Calu3 (cell line): ENCODE measurements at regions not wholly inside any gene's neighbourhood (a gene's known extent, or its start where the extent isn't known, plus 50 kb on each side); places are given as distances from the start of the nearest gene placed in this dataset.

ENCODE experiments used
- BruUV-seq: library from RNA; stranded (reverse); fragments of 400-500 nt; replicated peaks from 2 replicates; lab custom pipeline; 2021; lab: Mats Ljungman, UMichigan
- CTCF ChIA-PET: fragments of 300-600 bp; sonication (Branson Sonifier 250); formaldehyde crosslinking; loops from one replicate; lab custom pipeline; 2022; ENCODE audit warnings: antibody characterized with exemption; lab: Charles Lee
- DNase-seq: peaks from one replicate; pipeline ENCODE4 v3.0.0; 2022
- H3K27ac Mint-ChIP-seq: one replicate; pipeline ENCODE4 v1.8.0; 2022; ENCODE audit warnings: mixed read lengths; ENCODE audit not compliant: unreplicated experiment
- H3K27me3 Mint-ChIP-seq: one replicate; pipeline ENCODE4 v1.8.0; 2022; ENCODE audit warnings: mixed read lengths; ENCODE audit not compliant: unreplicated experiment
- H3K36me3 Mint-ChIP-seq: one replicate; pipeline ENCODE4 v1.8.0; 2022; ENCODE audit warnings: mild to moderate bottlenecking, moderate library complexity, mixed read lengths; ENCODE audit not compliant: insufficient read depth, unreplicated experiment
- H3K4me1 Mint-ChIP-seq: one replicate; pipeline ENCODE4 v1.8.0; 2022; ENCODE audit warnings: mild to moderate bottlenecking, low read depth, mixed read lengths; ENCODE audit not compliant: unreplicated experiment
- H3K4me3 Mint-ChIP-seq: one replicate; pipeline ENCODE4 v1.8.0; 2022; ENCODE audit warnings: mild to moderate bottlenecking, low read depth, moderate library complexity, mixed read lengths; ENCODE audit not compliant: unreplicated experiment
- H3K9me3 Mint-ChIP-seq: one replicate; pipeline ENCODE4 v1.8.0; 2022; ENCODE audit warnings: low read depth, mixed read lengths; ENCODE audit not compliant: unreplicated experiment
- intact Hi-C: fragments of 100-400 bp; cut with micrococcal nuclease; formaldehyde crosslinking; loops from one replicate; pipeline ENCODE4 v1.10.0; 2022; ENCODE audit not compliant: unreplicated experiment
- TF ChIP-seq, protein P1 (sequence below): fragments of 200-600 bp; IDR thresholded peaks from one replicate; pipeline ENCODE4 v1.8.0; 2022; ENCODE audit warnings: antibody characterized with exemption; ENCODE audit not compliant: unreplicated experiment

- H3K9me3 Mint-ChIP-seq = no peaks in the 10 kb centered on the region
- no peak overlapping the region for H3K27ac Mint-ChIP-seq
- no peak for DNase-seq
- BruUV-seq = no TSS peak
- no peak overlapping the region for H3K4me3 Mint-ChIP-seq
- TF ChIP-seq, protein P1, sequence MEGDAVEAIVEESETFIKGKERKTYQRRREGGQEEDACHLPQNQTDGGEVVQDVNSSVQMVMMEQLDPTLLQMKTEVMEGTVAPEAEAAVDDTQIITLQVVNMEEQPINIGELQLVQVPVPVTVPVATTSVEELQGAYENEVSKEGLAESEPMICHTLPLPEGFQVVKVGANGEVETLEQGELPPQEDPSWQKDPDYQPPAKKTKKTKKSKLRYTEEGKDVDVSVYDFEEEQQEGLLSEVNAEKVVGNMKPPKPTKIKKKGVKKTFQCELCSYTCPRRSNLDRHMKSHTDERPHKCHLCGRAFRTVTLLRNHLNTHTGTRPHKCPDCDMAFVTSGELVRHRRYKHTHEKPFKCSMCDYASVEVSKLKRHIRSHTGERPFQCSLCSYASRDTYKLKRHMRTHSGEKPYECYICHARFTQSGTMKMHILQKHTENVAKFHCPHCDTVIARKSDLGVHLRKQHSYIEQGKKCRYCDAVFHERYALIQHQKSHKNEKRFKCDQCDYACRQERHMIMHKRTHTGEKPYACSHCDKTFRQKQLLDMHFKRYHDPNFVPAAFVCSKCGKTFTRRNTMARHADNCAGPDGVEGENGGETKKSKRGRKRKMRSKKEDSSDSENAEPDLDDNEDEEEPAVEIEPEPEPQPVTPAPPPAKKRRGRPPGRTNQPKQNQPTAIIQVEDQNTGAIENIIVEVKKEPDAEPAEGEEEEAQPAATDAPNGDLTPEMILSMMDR = no peak
- intact Hi-C loops = no loop called here
- H3K36me3 Mint-ChIP-seq = no peaks in the 10 kb centered on the region
- H3K27me3 Mint-ChIP-seq = no peaks in the 10 kb centered on the region
- H3K4me1 Mint-ChIP-seq = no peaks in the 10 kb centered on the region
- CTCF ChIA-PET = interaction anchor here (1.1 kb wide), 1 partner anchor 11 kb away, joined by 3 read pairs; no protein-coding TSS in a partner anchor
Measured at GRCh38 chrX:12032082-12032481, 106.2 kb upstream of the FRMPD4 start.

GRCh38 chrX:12034741-12035140, 103.5 kb upstream of the FRMPD4 start:
- Mint-ChIP-seq H3K27me3 (no peaks in the 10 kb centered on the region), H3K4me3 (no peak overlapping the region), H3K36me3 (no peaks in the 10 kb centered on the region), H3K27ac (no peak overlapping the region), H3K4me1 (no peaks in the 10 kb centered on the region), H3K9me3 (no peaks in the 10 kb centered on the region)
- no peak for DNase-seq
- intact Hi-C loops = no loop called here
- TF ChIP-seq, protein P1 = no peak
- no TSS peak for BruUV-seq
- CTCF ChIA-PET = no interaction called here

DNA sequence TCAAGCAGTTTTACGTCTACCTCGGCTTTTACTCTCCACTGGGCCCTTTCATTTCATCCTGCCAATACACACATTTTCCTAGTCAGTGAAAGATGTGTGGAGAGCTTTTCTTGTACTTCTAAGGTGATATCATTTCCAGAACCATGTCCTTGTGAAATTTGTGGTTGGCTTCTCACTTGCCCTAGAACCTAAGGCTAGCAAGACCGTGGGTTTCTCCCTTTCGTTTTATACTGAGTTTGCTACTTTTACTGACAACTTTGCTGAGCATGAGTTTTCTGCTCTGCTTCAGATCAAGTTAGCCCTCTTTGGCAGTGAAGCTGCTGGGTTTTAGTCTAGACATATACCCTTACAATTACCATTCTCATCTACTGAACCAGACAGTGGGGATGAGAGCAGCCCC, 95.7 kb upstream of the FRMPD4 start:
- Mint-ChIP-seq H3K36me3 (no peaks in the 10 kb centered on the region), H3K4me3 (no peak overlapping the region), H3K27ac (no peak overlapping the region), H3K4me1 (no peaks in the 10 kb centered on the region), H3K9me3 (no peaks in the 10 kb centered on the region), H3K27me3 (no peaks in the 10 kb centered on the region)
- intact Hi-C loops = no loop called here
- no peak for DNase-seq
- BruUV-seq = no TSS peak
- TF ChIP-seq, protein P1 = no peak
- CTCF ChIA-PET = no interaction called here

GRCh38 chrX:12052109-12052508, 86.2 kb upstream of the FRMPD4 start:
- Mint-ChIP-seq H3K27me3 (no peaks in the 10 kb centered on the region), H3K27ac (no peak overlapping the region), H3K4me3 (no peak overlapping the region), H3K36me3 (no peaks in the 10 kb centered on the region), H3K9me3 (no peaks in the 10 kb centered on the region), H3K4me1 (no peaks in the 10 kb centered on the region)
- intact Hi-C loops = no loop called here
- CTCF ChIA-PET = no interaction called here
- no TSS peak for BruUV-seq
- DNase-seq = no peak
- TF ChIP-seq, protein P1 = no peak
